GM23338 (cell line): ENCODE measurements at regions not wholly inside any gene's neighbourhood (a gene's known extent, or its start where the extent isn't known, plus 50 kb on each side); places are given as distances from the start of the nearest gene placed in this dataset.
A peak's percentile ranks its signal among the peaks of the same experiment; 100 is the strongest.

Source experiments
- ATAC-seq: fragments of 200-7000 bp; cut with Tn5 transposase; 3 replicates; pipeline ENCODE4 v1.9.1; 2020
- DNase-seq: peaks from one replicate; pipeline ENCODE4 v3.0.0-alpha.2; 2015; ENCODE audit warnings: low spot score
- H2AFZ ChIP-seq: fragments of 200-600 bp; sonication (generic); 2 replicates; pipeline ENCODE4 v1.8.0; 2016; ENCODE audit warnings: antibody characterized with exemption, mild to moderate bottlenecking, moderate library complexity
- H3F3A ChIP-seq: fragments of 200-600 bp; sonication (generic); replicated peaks from 2 replicates; pipeline ENCODE4 v1.8.0; 2017; ENCODE audit warnings: antibody characterized with exemption, mixed run types, low read depth
- H3K27ac ChIP-seq: fragments of 200-600 bp; sonication (generic); 2 replicates; pipeline ENCODE4 v1.6.1; 2016; ENCODE audit warnings: low read depth
- H3K27me3 ChIP-seq: fragments of 200-600 bp; sonication (generic); 2 replicates; pipeline ENCODE4 v1.8.0; 2016; ENCODE audit warnings: mild to moderate bottlenecking, mixed run types, moderate library complexity; ENCODE audit not compliant: insufficient read depth
- H3K36me3 ChIP-seq: fragments of 200-600 bp; sonication (generic); 2 replicates; pipeline ENCODE4 v1.8.0; 2016; ENCODE audit warnings: mild to moderate bottlenecking; ENCODE audit not compliant: insufficient read depth
- H3K4me1 ChIP-seq: fragments of 200-600 bp; sonication (generic); 2 replicates; pipeline ENCODE4 v1.8.0; 2016; ENCODE audit warnings: mild to moderate bottlenecking, moderate library complexity; ENCODE audit not compliant: insufficient read depth
- H3K4me2 ChIP-seq: fragments of 200-600 bp; sonication (generic); 2 replicates; pipeline ENCODE4 v1.7.1; 2017; ENCODE audit warnings: mixed run types
- H3K4me3 ChIP-seq: fragments of 200-600 bp; sonication (generic); 2 replicates; pipeline ENCODE4 v1.6.1; 2016; ENCODE audit warnings: mixed run types
- H3K79me2 ChIP-seq: fragments of 200-600 bp; sonication (generic); replicated peaks from 2 replicates; pipeline ENCODE4 v1.8.0; 2017; ENCODE audit warnings: mild to moderate bottlenecking; ENCODE audit not compliant: insufficient read depth
- H3K9me2 ChIP-seq: fragments of 200-600 bp; sonication (generic); 2 replicates; pipeline ENCODE4 v1.8.0; 2017; ENCODE audit not compliant: insufficient read depth
- H4K20me1 ChIP-seq: fragments of 200-600 bp; sonication (generic); replicated peaks from 2 replicates; pipeline ENCODE4 v1.8.0; 2017; ENCODE audit warnings: mild to moderate bottlenecking; ENCODE audit not compliant: insufficient read depth
- H3K27ac Mint-ChIP-seq: 2 replicates; pipeline ENCODE4 v1.8.0; 2020; ENCODE audit warnings: inconsistent platforms, mild to moderate bottlenecking, moderate library complexity, mixed read lengths
- H3K27me3 Mint-ChIP-seq: 3 replicates; pipeline ENCODE4 v1.8.0; 2022; ENCODE audit warnings: low read depth, mild to moderate bottlenecking, moderate library complexity, mixed read lengths, inconsistent platforms; ENCODE audit not compliant: insufficient read depth, poor library complexity
- H3K36me3 Mint-ChIP-seq: 3 replicates; pipeline ENCODE4 v1.8.0; 2021; ENCODE audit warnings: low read depth, mild to moderate bottlenecking, inconsistent platforms, moderate library complexity, mixed read lengths
- H3K4me1 Mint-ChIP-seq: 3 replicates; pipeline ENCODE4 v1.8.0; 2020; ENCODE audit warnings: mild to moderate bottlenecking, inconsistent platforms, mixed read lengths
- H3K4me3 Mint-ChIP-seq: 3 replicates; pipeline ENCODE4 v1.8.0; 2021; ENCODE audit warnings: moderate library complexity, mild to moderate bottlenecking, inconsistent platforms, mixed read lengths
- H3K9me3 Mint-ChIP-seq: 3 replicates; pipeline ENCODE4 v1.8.0; 2020; ENCODE audit warnings: moderate library complexity, mild to moderate bottlenecking, inconsistent platforms, mixed read lengths
- CREB1 ChIP-seq: fragments of 250-450 bp; sonication (Bioruptor Pico); IDR thresholded peaks from 2 replicates; pipeline ENCODE4 v1.5.0; 2020; ENCODE audit warnings: low read depth, mild to moderate bottlenecking, moderate library complexity
- CTCF ChIP-seq, 2 experiments: fragments of 200-600 bp in 1 of 2; sonication (generic) in 1 of 2; conservative IDR thresholded peaks; 2 replicates each; pipeline versions ENCODE4 v1.5.1 to v1.6.1; 2016 to 2017; ENCODE audit warnings: antibody characterized with exemption in 2 of 2, low read depth in 2 of 2, mild to moderate bottlenecking in 2 of 2, moderate library complexity in 1 of 2
- ETS1 ChIP-seq: IDR thresholded peaks from 2 replicates; pipeline ENCODE4 v1.6.1; 2016; ENCODE audit warnings: antibody characterized with exemption
- EZH2 ChIP-seq: fragments of 200-600 bp; sonication (generic); IDR thresholded peaks from one replicate; pipeline ENCODE4 v1.8.0; 2017; ENCODE audit warnings: antibody characterized with exemption, mild to moderate bottlenecking, low read depth; ENCODE audit not compliant: unreplicated experiment
- EZH2phosphoT487 ChIP-seq: fragments of 200-600 bp; sonication (generic); IDR thresholded peaks from one replicate; pipeline ENCODE4 v1.8.1; 2018; ENCODE audit warnings: antibody characterized with exemption; ENCODE audit not compliant: unreplicated experiment
- JUNB ChIP-seq: IDR thresholded peaks from one replicate; pipeline ENCODE4 v1.6.1; 2016; ENCODE audit warnings: antibody characterized with exemption; ENCODE audit not compliant: unreplicated experiment
- NANOG ChIP-seq: IDR thresholded peaks from 2 replicates; pipeline ENCODE4 v1.6.1; 2016; ENCODE audit warnings: antibody characterized with exemption, borderline replicate concordance
- POLR2AphosphoS5 ChIP-seq: IDR thresholded peaks from 2 replicates; pipeline ENCODE4 v1.6.1; 2016; ENCODE audit warnings: antibody characterized with exemption, low read depth
- REST ChIP-seq: IDR thresholded peaks from one replicate; pipeline ENCODE4 v1.6.1; 2018; ENCODE audit warnings: antibody characterized with exemption; ENCODE audit not compliant: unreplicated experiment
- STAT1 ChIP-seq: IDR thresholded peaks from one replicate; pipeline ENCODE4 v1.6.1; 2016; ENCODE audit warnings: antibody characterized with exemption; ENCODE audit not compliant: unreplicated experiment
- ZNF114 ChIP-seq: fragments of 250-450 bp; sonication (Bioruptor Pico); IDR thresholded peaks from 2 replicates; pipeline ENCODE4 v1.5.0; 2020; ENCODE audit warnings: mild to moderate bottlenecking, moderate library complexity
- ZNF331 ChIP-seq: fragments of 250-450 bp; sonication (Bioruptor Pico); IDR thresholded peaks from 2 replicates; pipeline ENCODE4 v1.5.0; 2020; ENCODE audit warnings: low read depth, mild to moderate bottlenecking, moderate library complexity
- TF ChIP-seq, protein P1 (sequence below): fragments of 250-450 bp; sonication (Bioruptor Pico); IDR thresholded peaks from 2 replicates; pipeline ENCODE4 v1.5.0; 2020; ENCODE audit warnings: mild to moderate bottlenecking, moderate library complexity

GRCh38 chr19:32123355-32123940, 222.0 kb upstream of the ZNF507 start:
- H3K9me3 Mint-ChIP-seq = peaks cover 6% of the 10 kb centered on the region; the same call in 1 of the 3 replicates
- no peak overlapping the region for H3K27ac ChIP-seq
- TF ChIP-seq ZNF331 (CRISPR knock-in tag) = no peak
- TF ChIP-seq EZH2 = no peak
- TF ChIP-seq CTCF (conservative IDR thresholded peaks at IDR 0.05; ENCODE audit: low read depth in 2 of 2) = no peak
- no peak for TF ChIP-seq ZNF114
- TF ChIP-seq ETS1 = no peak
- no peak for TF ChIP-seq POLR2AphosphoS5
- no peak for TF ChIP-seq REST
- no peak for TF ChIP-seq NANOG
- no peak for TF ChIP-seq STAT1
- TF ChIP-seq, protein P1, sequence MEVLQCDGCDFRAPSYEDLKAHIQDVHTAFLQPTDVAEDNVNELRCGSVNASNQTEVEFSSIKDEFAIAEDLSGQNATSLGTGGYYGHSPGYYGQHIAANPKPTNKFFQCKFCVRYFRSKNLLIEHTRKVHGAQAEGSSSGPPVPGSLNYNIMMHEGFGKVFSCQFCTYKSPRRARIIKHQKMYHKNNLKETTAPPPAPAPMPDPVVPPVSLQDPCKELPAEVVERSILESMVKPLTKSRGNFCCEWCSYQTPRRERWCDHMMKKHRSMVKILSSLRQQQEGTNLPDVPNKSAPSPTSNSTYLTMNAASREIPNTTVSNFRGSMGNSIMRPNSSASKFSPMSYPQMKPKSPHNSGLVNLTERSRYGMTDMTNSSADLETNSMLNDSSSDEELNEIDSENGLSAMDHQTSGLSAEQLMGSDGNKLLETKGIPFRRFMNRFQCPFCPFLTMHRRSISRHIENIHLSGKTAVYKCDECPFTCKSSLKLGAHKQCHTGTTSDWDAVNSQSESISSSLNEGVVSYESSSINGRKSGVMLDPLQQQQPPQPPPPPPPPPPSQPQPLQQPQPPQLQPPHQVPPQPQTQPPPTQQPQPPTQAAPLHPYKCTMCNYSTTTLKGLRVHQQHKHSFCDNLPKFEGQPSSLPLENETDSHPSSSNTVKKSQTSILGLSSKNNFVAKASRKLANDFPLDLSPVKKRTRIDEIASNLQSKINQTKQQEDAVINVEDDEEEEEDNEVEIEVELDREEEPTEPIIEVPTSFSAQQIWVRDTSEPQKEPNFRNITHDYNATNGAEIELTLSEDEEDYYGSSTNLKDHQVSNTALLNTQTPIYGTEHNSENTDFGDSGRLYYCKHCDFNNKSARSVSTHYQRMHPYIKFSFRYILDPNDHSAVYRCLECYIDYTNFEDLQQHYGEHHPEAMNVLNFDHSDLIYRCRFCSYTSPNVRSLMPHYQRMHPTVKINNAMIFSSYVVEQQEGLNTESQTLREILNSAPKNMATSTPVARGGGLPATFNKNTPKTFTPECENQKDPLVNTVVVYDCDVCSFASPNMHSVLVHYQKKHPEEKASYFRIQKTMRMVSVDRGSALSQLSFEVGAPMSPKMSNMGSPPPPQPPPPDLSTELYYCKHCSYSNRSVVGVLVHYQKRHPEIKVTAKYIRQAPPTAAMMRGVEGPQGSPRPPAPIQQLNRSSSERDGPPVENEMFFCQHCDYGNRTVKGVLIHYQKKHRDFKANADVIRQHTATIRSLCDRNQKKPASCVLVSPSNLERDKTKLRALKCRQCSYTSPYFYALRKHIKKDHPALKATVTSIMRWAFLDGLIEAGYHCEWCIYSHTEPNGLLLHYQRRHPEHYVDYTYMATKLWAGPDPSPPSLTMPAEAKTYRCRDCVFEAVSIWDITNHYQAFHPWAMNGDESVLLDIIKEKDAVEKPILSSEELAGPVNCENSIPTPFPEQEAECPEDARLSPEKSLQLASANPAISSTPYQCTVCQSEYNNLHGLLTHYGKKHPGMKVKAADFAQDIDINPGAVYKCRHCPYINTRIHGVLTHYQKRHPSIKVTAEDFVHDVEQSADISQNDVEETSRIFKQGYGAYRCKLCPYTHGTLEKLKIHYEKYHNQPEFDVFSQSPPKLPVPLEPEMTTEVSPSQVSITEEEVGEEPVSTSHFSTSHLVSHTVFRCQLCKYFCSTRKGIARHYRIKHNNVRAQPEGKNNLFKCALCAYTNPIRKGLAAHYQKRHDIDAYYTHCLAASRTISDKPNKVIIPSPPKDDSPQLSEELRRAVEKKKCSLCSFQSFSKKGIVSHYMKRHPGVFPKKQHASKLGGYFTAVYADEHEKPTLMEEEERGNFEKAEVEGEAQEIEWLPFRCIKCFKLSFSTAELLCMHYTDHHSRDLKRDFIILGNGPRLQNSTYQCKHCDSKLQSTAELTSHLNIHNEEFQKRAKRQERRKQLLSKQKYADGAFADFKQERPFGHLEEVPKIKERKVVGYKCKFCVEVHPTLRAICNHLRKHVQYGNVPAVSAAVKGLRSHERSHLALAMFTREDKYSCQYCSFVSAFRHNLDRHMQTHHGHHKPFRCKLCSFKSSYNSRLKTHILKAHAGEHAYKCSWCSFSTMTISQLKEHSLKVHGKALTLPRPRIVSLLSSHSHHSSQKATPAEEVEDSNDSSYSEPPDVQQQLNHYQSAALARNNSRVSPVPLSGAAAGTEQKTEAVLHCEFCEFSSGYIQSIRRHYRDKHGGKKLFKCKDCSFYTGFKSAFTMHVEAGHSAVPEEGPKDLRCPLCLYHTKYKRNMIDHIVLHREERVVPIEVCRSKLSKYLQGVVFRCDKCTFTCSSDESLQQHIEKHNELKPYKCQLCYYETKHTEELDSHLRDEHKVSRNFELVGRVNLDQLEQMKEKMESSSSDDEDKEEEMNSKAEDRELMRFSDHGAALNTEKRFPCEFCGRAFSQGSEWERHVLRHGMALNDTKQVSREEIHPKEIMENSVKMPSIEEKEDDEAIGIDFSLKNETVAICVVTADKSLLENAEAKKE (CRISPR knock-in tag) = no peak
- TF ChIP-seq JUNB = no peak
- TF ChIP-seq EZH2phosphoT487 = no peak
- TF ChIP-seq CREB1 (CRISPR knock-in tag) = no peak
- peaks cover 2% of the 10 kb centered on the region for H3K27me3 Mint-ChIP-seq
- DNase-seq (no peak), ATAC-seq (no peak)
- H3K9me2 ChIP-seq = 0 out of 2 replicates have a peak, but pooled peaks cover 6% of the 10 kb centered on the region
- no peaks in the 10 kb centered on the region for H4K20me1 ChIP-seq
- H3K79me2 ChIP-seq = no peaks in the 10 kb centered on the region
- no peaks in the 10 kb centered on the region for H3K27me3 ChIP-seq
- H3F3A ChIP-seq = no peaks in the 10 kb centered on the region
- H3K4me3 ChIP-seq = no peak overlapping the region
- H3K36me3 ChIP-seq = no peaks in the 10 kb centered on the region
- H3K36me3 Mint-ChIP-seq = no peaks in the 10 kb centered on the region
- peak overlapping the region; percentile 66; the same call in 1 of the 2 replicates for H2AFZ ChIP-seq
- peaks cover 4% of the 10 kb centered on the region; the same call in 2 of the 3 replicates for H3K4me1 Mint-ChIP-seq
- no peak overlapping the region for H3K4me3 Mint-ChIP-seq
- no peak overlapping the region for H3K27ac Mint-ChIP-seq
- no peaks in the 10 kb centered on the region for H3K4me1 ChIP-seq
- no peak overlapping the region for H3K4me2 ChIP-seq
